Fibroblast of the aortic adventitia (primary cell): ENCODE measurements at regions not wholly inside any gene's neighbourhood (a gene's known extent, or its start where the extent isn't known, plus 50 kb on each side); places are given as distances from the start of the nearest gene placed in this dataset.

Experiments used
- DNase-seq: peaks from one replicate; pipeline ENCODE4 v3.0.0-alpha.2; 2010; ENCODE audit warnings: low read depth
- H3K4me3 ChIP-seq: 2 replicates; pipeline ENCODE4 v1.5.1; 2011; ENCODE audit warnings: low read depth, mild to moderate bottlenecking, control low read depth, low read length, moderate library complexity
- CTCF ChIP-seq: IDR thresholded peaks from 2 replicates; pipeline ENCODE4 v1.5.1; 2011; ENCODE audit warnings: mild to moderate bottlenecking, low read length, control low read depth, inconsistent platforms; ENCODE audit not compliant: insufficient read depth

GRCh38 chr10:108241166-108241565 lies 1076.7 kb upstream of the SORCS1 start:
- no peak for DNase-seq
- no peak overlapping the region for H3K4me3 ChIP-seq
- TF ChIP-seq CTCF, result no peak

- no peak for DNase-seq
- H3K4me3 ChIP-seq, result no peak overlapping the region
- TF ChIP-seq CTCF, result no peak
Observed at GRCh38 chr10:108238261-108238660, 1073.8 kb upstream of the SORCS1 start.

GRCh38 chr10:108230478-108231170 lies 1066.1 kb upstream of the SORCS1 start:
- no peak for TF ChIP-seq CTCF
- H3K4me3 ChIP-seq, result no peak overlapping the region
- no peak for DNase-seq

GRCh38 chr10:108208732-108209131 lies 1044.2 kb upstream of the SORCS1 start:
- DNase-seq, result no peak
- TF ChIP-seq CTCF, result no peak
- no peak overlapping the region for H3K4me3 ChIP-seq

- H3K4me3 ChIP-seq, result no peak overlapping the region
- TF ChIP-seq CTCF, result no peak
- no peak for DNase-seq
Observed at GRCh38 chr10:108208038-108208437, 1043.5 kb upstream of the SORCS1 start.

GRCh38 chr10:108204528-108205305 lies 1040.2 kb upstream of the SORCS1 start:
- DNase-seq, result peak; percentile 0
- no peak overlapping the region for H3K4me3 ChIP-seq
- TF ChIP-seq CTCF, result peak; percentile 31
